DOHH2 (cell line): ENCODE measurements at regions not wholly inside any gene's neighbourhood (a gene's known extent, or its start where the extent isn't known, plus 50 kb on each side); places are given as distances from the start of the nearest gene placed in this dataset.

Experiments
- CTCF ChIP-seq: fragments of 200-600 bp; sonication (generic); IDR thresholded peaks from one replicate; pipeline ENCODE4 v1.5.1; 2014; ENCODE audit warnings: antibody characterized with exemption, mild to moderate bottlenecking, low read depth, low read length; ENCODE audit not compliant: poor library complexity, severe bottlenecking
- EZH2phosphoT487 ChIP-seq: fragments of 200-600 bp; sonication (generic); IDR thresholded peaks from 2 replicates; pipeline ENCODE4 v1.6.1; 2017; ENCODE audit warnings: borderline replicate concordance, mild to moderate bottlenecking, antibody characterized with exemption, low read length, moderate library complexity, mixed read lengths

- peak; percentile 70 for TF ChIP-seq CTCF
- TF ChIP-seq EZH2phosphoT487, result no peak
Observed at GRCh38 chr16:8194794-8195193, 395.5 kb downstream of the TMEM114 start.
